GM21529 (cell line): ENCODE measurements at regions not wholly inside any gene's neighbourhood (a gene's known extent, or its start where the extent isn't known, plus 50 kb on each side); places are given as distances from the start of the nearest gene placed in this dataset.
"Not testable (repeated sequence)": the region's sequence is repeated elsewhere in the genome, so short reads cannot be mapped to it uniquely, and the experiment has no call there.

Experiments used
- ATAC-seq: cut with Tn5 transposase; IDR thresholded peaks from one replicate; pipeline ENCODE4 v1.9.1; 2021; ENCODE audit not compliant: unreplicated experiment

DNA sequence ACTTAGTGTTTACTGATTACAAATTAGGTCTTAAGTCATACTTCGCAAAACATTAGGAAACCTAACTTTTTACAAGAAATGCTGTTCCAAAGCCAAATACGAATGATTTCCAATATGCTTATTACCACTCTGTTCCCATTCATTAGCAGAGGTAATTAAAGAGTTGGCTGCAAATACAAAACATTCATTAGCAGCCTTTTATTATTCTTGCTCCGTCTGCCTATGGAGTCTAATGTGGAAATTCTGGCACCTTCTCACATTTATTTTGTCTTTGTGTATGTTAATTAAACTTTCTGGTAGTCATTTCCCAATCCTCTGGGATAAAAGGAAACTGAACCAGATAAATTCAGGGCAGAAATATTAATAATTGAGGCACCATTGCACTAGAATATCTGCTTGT is 689.0 kb downstream of the PLOD2 start:
- ATAC-seq, result no peak

DNA sequence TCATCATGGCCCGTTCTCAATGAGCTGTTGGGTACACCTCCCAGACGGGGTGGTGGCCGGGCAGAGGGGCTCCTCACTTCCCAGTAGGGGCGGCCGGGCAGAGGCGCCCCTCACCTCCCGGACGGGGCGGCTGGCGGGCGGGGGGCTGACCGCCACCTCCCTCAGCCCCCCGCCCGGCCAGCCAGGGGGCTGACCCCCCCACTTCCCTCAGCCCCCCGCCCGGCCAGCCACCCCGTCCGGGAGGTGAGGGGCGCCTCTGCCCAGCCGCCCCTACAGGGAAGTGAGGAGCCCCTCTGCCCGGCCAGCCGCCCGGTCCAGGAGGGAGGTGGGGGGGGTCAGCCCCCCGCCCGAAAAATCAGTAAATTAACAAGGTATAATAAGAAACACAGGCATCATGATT is 678.2 kb downstream of the PLOD2 start:
- not testable (repeated sequence) for ATAC-seq

- no peak for ATAC-seq
Observed at GRCh38 chr3:145483992-145484391, 677.0 kb downstream of the PLOD2 start.

DNA sequence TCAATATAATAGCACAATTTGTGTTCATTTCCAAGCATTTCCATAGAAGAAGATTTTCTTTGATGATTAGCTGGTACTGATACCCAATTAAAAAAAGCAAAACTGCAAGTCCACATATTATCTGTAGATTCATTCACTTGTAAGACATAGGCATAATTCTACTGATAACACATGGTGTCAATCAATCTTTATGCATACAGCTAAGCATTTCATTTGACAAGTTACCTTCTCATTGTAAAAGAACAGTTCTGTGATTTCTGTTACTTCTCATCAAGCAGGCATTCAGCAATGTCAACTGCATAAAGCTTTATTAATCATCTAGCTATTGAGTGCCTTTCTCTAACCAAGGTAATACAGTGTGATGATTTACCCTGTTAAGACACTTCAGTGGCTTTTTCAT is 672.0 kb downstream of the PLOD2 start:
- no peak for ATAC-seq

DNA sequence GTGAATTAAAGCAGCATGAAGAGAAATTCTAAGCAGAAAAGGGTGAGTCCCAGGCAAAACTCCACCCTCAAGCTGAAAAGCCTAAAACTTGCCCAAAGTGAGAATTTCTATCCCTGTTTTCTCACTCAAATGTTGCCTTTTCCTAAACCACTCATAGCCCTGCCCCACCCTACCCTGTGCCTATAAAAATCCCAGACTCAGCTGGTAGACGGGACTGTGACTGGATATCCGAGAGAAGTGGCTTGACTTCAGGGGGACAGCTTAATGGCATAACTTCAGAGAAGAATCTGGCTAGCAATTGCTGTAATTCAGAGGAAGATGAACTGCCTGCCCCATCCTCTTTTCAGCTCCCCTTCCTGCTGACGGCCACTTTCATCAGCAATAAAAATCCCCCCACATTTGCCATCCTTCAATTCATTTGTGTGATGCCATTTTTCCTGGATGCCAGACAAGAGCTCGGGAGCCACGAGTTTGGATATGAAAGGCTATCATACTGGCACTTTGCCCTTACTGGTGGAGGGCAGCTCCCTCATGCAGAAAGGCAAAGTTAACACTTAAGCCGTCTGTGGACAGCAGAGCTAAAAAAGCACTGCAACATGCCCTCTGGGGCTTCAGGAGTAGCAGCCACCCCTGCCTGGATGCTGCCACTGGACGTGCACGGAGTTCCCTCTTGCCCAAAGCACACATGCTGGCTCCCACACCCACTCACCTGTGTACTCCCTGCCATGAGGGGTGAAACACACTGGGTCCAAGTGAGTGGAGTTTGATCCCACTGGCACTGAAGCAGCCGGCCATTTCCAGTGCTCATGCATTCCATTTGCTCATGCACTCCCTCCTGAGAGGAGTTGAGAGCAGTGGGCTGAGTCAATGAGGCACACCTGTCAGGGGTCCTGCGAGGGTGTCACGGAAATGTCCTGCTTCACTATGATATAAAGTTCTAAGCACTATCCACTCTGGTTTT is 670.6 kb downstream of the PLOD2 start:
- ATAC-seq, result no peak

GRCh38 chr3:145492456-145492855 is 668.5 kb downstream of the PLOD2 start:
- ATAC-seq, result no peak

DNA sequence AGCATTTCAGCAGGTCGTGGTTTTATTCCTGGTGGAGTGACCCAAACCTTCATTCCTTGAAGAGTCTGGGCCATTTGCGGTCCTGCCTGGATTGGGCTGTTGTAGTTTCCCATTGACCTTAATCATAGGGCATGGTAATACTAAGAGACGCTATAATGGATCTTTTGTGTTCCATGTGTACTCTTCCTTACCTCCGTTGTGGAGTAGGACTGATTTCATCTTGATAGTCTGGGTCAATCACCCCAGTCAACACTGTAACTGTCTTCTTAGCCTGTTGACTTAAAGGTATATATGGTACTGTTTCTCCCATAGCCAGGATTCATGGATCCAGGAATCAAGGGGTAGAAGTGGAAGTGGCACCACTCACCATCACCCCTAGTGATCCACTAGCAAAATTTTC is 643.6 kb downstream of the PLOD2 start:
- not testable (repeated sequence) for ATAC-seq

DNA sequence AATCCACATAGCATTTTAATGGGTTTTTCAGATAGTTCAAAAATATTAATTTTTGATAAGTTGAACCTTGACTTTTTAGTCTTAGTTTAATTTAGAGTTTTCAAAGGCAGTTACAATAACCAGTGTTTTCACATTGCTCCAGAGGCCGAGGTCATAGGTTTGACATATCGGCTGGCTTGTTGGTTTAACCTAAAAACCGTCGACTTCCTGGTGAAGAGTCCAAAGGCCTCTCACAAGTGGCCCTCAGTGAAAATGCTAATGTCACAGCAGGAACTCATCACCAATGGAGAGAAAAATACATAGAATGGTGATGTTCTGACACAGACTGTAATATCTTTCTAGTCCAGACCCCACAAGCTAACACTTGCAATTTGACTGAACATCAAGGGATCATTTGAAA is 642.3 kb downstream of the PLOD2 start:
- no peak for ATAC-seq

GRCh38 chr3:145519398-145520047 is 641.5 kb downstream of the PLOD2 start:
- ATAC-seq, result no peak

DNA sequence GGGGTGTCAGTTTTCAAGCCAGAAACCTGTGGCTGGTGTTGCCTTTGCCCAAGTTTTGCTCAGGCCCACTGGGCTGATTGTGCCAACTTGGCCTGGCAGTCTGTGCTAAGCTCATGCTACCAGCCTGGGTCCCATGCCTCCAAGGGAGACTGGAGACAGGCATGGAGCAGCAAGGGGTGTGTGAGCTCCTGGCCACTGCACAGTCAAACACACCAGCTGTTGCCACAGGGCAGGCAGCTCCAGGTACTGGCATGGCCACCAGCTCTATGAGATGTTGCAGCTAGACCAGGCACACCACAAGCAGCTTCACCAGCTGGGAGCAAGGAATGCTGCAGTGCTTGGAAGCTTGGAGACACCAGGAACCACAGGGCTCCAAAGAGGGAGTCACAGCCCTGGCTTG is 638.8 kb downstream of the PLOD2 start:
- no peak for ATAC-seq

DNA sequence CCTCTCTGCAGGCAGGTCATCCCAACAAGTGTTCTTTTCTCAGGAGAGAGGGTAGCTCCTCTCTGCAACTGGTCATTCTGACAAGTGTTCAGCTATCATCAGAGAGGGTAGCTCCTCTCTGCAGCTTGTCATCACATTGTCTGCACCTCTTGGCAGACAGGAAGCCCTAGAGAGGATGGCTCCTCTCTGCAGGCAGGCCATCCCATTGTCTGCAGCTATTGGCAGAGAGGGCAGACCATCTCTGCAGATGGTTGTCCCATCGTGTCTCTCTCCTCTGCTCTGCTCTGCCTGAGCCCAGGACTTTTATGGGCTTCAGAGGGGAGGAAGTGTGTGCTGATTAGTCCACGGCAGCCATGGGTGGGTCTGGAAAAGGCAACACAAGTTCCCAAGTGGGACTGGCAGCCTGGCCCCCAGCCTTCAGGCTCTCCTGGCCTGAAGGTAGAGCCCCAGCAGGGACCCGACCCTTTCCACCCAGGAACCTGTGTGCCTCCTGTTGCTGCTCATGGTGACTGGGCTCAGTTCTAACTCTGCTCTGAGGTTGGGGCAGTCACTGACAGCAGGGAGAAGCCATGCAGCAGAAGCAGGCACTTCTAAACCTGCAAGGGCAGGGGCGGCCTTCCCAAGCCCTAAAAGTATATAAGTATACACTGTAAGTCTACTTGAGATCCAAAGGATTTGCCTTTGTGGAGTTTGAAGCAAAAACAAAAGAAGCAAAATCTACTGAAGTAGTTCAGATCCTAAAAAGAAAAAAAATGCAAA is 637.9 kb downstream of the PLOD2 start:
- ATAC-seq, result no peak

GRCh38 chr3:145531548-145531947 is 629.4 kb downstream of the PLOD2 start:
- no peak for ATAC-seq

- no peak for ATAC-seq
Observed at GRCh38 chr3:145533696-145534095, 627.3 kb downstream of the PLOD2 start.

GRCh38 chr3:145536461-145536860 is 624.5 kb downstream of the PLOD2 start:
- no peak for ATAC-seq

DNA sequence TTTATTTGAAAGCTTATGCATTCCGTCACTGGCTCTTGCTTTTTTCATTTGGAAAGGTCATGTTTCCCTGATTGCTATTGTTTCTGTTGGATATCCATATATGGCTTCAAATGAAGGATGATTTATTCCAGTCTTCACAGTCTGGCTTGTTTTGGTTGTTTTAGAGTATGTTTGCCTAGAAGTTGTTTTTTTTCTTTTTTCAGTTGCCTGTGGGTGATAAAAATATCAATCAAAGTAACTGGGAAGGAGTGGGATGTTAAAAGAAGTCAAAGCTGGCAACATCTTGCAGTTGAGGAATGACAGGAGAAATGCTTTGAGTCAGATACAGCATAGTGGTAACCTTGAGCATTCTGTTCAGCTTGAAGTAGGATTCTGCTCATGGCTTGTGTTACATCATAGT is 610.5 kb downstream of the PLOD2 start:
- no peak for ATAC-seq

GRCh38 chr3:145557405-145557804 is 603.6 kb downstream of the PLOD2 start:
- ATAC-seq, result no peak

DNA sequence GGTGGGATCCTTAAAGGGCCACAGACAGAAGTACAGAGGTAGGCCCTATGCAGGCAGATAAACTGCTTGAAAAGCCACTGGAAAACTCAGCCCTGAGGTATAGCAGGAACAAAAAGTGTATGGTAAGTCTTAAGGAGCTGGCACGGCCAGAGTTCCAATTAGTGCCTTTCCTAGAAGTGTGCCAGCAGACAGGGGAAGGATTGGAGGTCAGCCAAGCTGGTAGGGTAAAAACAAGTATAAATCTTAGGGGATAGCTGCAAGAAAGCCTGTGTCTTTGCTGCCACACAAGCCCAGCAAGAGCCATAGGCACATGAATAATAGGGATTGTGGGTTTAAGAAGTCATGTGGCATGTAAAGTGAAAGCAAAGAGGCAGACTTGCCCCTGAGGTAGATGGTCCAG is 582.5 kb downstream of the PLOD2 start:
- no peak for ATAC-seq

GRCh38 chr3:145581694-145582093 is 579.3 kb downstream of the PLOD2 start:
- ATAC-seq, result no peak

GRCh38 chr3:145604851-145605250 is 556.1 kb downstream of the PLOD2 start:
- ATAC-seq, result no peak

- ATAC-seq, result no peak
Observed at GRCh38 chr3:145620002-145620401, 541.0 kb downstream of the PLOD2 start.

GRCh38 chr3:145620486-145620885 is 540.5 kb downstream of the PLOD2 start:
- ATAC-seq, result no peak

GRCh38 chr3:145623349-145623748 is 537.6 kb downstream of the PLOD2 start:
- no peak for ATAC-seq
